GM19395 (cell line): ENCODE measurements at regions not wholly inside any gene's neighbourhood (a gene's known extent, or its start where the extent isn't known, plus 50 kb on each side); places are given as distances from the start of the nearest gene placed in this dataset.
A peak's percentile ranks its signal among the peaks of the same experiment; 100 is the strongest.

Experiments
- ATAC-seq: cut with Tn5 transposase; IDR thresholded peaks from one replicate; pipeline ENCODE4 v1.9.1; 2021; ENCODE audit warnings: mild to moderate bottlenecking, moderate library complexity; ENCODE audit not compliant: unreplicated experiment

DNA sequence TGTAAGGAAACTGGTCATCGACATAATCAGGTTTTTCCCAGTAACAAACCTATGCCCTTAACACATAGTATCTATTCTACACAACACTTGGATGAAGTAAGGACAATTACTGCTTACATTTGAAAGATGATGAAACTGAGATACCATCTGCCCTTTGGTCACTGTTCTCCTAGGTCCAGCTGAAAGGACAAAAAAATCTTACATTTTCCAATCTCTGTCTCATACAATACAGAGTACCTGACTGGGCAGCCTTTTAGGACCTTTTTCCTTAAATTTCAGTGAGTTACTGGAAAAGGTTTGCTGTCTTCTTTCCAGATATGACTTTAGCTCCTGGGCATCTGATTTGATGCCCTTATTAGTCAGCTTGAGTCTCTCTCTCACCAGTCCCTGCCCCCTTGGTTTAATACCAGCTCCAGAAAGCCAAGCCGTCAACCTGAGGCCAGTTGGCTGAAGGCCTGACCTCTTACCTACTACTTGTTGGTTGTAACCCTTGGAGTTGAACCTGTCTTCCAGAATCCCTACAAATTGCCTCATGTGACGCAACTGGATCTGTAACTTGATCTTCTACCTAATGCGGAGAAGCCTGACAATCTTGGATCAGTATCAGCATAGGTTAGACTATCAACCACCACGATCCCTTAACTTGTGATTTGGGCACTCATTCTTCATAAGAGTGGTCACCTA, 355.3 kb upstream of the ZNF385D start:
- no peak for ATAC-seq

GRCh38 chr3:22111226-22111625, 360.2 kb upstream of the ZNF385D start:
- ATAC-seq: no peak

DNA sequence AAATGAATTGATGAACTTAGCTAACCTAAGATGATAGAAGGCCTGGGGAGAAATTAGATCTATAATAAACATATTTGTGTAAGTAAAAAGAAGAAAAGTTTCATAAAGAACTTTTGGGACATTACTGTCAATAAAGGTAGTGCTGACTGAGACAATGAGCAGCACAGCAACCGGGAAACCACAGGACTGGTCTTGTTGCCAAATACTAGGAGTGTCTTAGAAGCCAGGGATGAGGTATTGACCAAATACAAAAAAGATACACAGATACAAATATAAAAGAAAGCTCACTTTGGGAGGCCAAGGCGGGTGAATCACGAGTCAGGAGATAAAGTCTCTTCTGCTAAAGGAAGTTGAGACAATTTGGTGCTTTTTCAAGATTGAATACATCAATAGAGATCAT, 362.4 kb upstream of the ZNF385D start:
- ATAC-seq: no peak

GRCh38 chr3:22115581-22115980, 364.6 kb upstream of the ZNF385D start:
- ATAC-seq: no peak

DNA sequence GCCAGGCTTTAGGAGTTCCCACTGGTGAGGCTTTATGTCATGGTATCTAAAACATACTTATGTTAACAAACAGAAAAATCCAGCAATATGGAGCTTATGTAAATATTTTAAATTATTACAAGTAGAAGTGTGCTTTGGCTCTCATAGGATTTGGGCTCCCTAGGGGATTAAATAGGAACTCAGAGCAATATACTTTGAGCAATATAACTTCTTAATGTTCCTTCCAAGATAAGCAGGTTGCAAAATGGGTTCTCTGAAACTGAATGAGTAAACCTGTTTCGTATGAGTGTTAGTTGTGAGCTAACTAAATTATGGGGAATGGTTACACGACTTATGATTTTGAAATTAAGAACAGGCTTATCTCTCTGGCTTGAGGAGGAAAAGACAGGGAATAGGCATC, 366.1 kb upstream of the ZNF385D start:
- ATAC-seq: no peak

DNA sequence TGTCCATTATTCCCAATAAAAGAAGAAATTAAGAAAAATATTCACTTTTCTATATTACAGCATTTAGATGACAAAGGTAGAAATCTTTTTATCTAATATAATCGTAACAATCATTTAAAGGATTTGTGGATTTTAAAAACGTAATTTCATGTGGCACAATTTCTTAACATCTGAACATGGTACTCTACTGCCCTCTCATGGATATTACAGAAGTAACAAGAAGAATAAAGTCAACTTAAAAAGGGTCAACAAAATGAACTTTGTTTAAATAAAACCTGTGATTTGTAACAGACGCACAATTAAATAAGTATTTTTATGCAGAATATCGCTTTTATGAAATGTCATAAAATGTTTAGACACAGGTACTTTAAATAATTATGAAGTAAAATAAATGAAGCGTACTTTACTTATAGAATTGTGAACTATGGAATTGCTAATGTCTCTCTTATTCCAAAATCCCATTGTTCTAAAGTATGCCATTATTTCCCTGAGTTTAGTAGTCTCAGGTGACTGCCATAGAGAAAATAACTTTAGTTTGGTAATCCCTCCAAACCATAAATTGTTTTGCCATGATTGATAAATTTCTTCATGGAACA, 366.8 kb upstream of the ZNF385D start:
- no peak for ATAC-seq

- no peak for ATAC-seq
Observed at GRCh38 chr3:22118542-22118941, 367.5 kb upstream of the ZNF385D start.

GRCh38 chr3:22121068-22121701, 370.2 kb upstream of the ZNF385D start:
- peak; percentile 82 for ATAC-seq

DNA sequence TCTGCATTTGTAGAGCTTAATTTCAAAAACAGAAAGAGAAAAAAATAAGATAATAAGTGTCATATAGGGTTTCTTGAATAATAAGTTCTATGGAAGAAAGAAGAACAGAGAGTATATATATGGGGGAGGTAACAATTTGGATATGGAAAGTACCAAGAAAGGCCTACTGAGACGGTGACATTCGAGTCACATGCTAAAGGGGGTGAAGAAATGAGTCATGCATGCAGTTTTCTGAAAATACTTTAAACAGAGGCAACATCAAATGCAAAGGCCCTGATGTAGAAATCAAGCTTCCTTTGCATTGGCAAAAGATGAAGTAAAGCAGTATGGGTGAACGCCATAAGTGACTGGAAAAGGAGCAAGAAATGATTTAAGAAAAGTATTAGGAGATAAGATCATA, 371.6 kb upstream of the ZNF385D start:
- ATAC-seq: peak; percentile 70

GRCh38 chr3:22129101-22129500, 378.1 kb upstream of the ZNF385D start:
- ATAC-seq: no peak

GRCh38 chr3:22141769-22142168, 390.8 kb upstream of the ZNF385D start:
- ATAC-seq: no peak

DNA sequence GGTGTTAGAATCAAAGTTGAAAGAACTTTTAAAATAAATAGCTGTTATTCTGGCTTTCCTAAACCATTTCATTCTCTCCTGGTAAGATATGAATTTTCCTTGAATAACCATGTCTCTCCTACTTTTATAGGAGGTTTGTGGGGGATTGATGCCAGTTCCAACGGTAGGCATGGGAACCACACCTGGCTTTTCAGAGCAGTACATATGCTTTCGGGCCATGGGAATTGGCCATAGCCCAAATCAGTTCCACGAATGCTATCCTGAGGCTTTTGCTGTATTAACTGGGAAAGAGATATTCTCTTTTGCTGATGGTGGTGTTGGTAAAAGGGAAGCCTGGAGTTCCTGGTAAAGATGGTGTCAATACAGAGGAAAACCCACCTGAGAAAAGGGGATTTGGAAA, 396.2 kb upstream of the ZNF385D start:
- ATAC-seq: no peak

GRCh38 chr3:22156868-22157267, 405.9 kb upstream of the ZNF385D start:
- peak; percentile 55 for ATAC-seq

DNA sequence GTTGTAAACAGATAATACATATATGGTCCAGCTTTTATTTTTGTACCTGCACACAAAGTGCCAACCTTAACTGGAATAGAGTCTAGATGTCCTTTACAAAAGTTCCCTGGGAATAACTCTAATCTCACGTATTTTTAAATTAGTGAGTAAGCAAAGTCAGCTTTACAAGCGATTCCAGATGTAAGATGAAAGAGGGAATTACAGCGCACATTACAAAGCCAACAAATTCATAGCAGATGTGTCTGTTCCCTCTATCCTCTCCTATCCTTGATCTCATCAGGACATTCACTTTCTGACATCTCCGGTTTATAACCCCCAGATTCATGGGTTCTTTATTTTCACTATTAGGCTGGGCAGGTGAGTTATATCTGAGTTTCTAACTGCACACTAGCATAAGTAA, 406.8 kb upstream of the ZNF385D start:
- ATAC-seq: no peak

DNA sequence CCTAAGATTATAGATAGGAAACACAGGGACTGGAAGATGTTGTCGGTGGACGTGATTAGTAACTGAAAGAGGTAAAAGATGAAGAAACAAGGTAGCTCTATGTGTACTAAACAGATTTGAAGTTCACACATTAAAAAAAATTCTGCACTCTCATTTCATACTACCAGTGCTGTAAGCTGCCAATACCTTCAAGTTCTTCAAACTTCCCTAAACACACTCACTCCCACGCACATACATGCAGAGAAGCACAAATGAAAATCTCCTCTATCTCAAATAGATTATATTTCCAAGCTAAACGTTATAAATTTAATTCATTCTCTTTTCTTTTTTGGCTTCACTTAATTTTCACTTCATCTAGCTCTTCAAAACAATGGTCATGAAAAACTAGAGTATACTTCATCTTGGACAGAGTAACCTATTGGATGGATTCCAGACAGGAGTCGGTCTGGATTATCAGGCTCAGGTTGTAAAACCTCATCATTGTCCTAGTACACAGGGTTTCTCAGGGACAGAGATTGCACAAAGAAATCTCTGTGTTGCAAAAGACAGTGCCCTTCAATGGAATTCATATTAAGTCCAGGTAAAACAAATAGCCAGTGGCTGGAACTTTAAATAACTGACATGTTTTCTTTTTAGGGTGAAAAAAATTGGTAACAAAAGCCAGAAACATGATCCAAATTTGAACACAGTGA, 408.1 kb upstream of the ZNF385D start:
- ATAC-seq: no peak

- no peak for ATAC-seq
Observed at GRCh38 chr3:22161315-22161714, 410.3 kb upstream of the ZNF385D start.

GRCh38 chr3:22170370-22170769, 419.4 kb upstream of the ZNF385D start:
- no peak for ATAC-seq

DNA sequence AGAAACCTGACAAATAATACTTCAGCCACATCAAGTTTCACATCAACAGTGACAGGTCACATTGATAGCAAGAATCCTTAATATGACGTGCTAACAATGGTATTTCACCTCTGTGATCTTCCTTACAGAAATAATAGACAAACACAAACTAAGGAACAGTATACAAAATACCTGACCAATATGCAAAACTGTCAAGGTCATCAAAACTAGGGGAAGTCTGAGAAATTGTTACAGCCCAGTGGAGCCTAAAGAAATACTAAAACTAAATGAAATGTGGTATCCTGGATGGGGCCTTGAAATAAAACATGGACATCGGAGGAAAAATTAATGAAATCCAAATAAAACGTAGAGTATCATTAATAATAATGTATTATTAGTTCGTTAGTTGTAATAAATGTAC, 422.0 kb upstream of the ZNF385D start:
- no peak for ATAC-seq

- ATAC-seq: no peak
Observed at GRCh38 chr3:22175947-22176346, 424.9 kb upstream of the ZNF385D start.

GRCh38 chr3:22176911-22177310, 425.9 kb upstream of the ZNF385D start:
- no peak for ATAC-seq

- ATAC-seq: no peak
Observed at GRCh38 chr3:22189616-22190015, 438.6 kb upstream of the ZNF385D start.

DNA sequence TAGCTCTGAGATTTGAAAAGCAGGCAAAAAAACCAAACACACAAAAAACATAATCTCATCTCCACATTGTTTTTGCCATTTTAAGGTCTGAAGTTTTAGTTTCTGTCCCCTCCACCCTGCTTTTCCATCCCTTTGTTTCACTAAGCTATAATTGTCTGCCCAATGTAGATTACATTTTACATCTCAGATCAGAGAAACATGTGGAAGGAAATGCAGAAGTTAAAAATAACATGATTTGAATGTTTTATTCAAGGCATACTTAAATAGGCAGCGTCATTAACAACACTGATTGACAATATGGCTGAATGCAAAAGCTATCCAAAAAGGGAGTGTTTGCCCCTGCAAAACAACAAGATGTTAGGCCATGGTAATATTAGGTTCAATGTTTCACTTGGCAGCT, 448.1 kb upstream of the ZNF385D start:
- no peak for ATAC-seq
